ENCODE measurements at regions not wholly inside any gene's neighbourhood (a gene's known extent, or its start where the extent isn't known, plus 50 kb on each side); places are given as distances from the start of the nearest gene placed in this dataset.
"Not testable (repeated sequence)": the region's sequence is repeated elsewhere in the genome, so short reads cannot be mapped to it uniquely, and the experiment has no call there.

GRCh38 chrX:99988532-99988931 is 421.5 kb downstream of the PCDH19 start:
- H3K36me3 ChIP-seq (ENCODE audit: control insufficient read depth, insufficient read depth, low read length); H3K4me3 ChIP-seq (ENCODE audit: low read depth, low read length); DNase-seq (ENCODE audit: low read depth); POLR2A ChIA-PET; H3K27me3 ChIP-seq (ENCODE audit: control insufficient read depth, insufficient read depth, low read length); CTCF ChIA-PET: not testable (repeated sequence)

- Histone ChIP-seq H3K36me3 (ENCODE audit: control insufficient read depth, insufficient read depth, low read length) (no peaks in the 10 kb centered on the region), H3K4me3 (ENCODE audit: low read depth, low read length) (no peak overlapping the region), H3K27me3 (ENCODE audit: control insufficient read depth, insufficient read depth, low read length) (no peaks in the 10 kb centered on the region)
- ChIA-PET CTCF (no interaction called here), POLR2A (no interaction called here)
- no peak for TF ChIP-seq CTCF (IDR thresholded peaks at IDR 0.05; ENCODE audit: insufficient read depth, low read depth, low read length)
- no peak for DNase-seq (ENCODE audit: low read depth)
These were observed 436.4 kb downstream of the PCDH19 start for GRCh38 chrX:99973572-99974226.

- DNase-seq (ENCODE audit: low read depth) = no peak
- no peaks in the 10 kb centered on the region for H3K36me3 ChIP-seq (ENCODE audit: control insufficient read depth, insufficient read depth, low read length)
- TF ChIP-seq CTCF (IDR thresholded peaks at IDR 0.05; ENCODE audit: insufficient read depth, low read depth, low read length) = no peak
- ChIA-PET CTCF (no interaction called here), POLR2A (no interaction called here)
- no peak overlapping the region for H3K4me3 ChIP-seq (ENCODE audit: low read depth, low read length)
- H3K27me3 ChIP-seq (ENCODE audit: control insufficient read depth, insufficient read depth, low read length) = no peaks in the 10 kb centered on the region
These were observed 470.2 kb downstream of the PCDH19 start for GRCh38 chrX:99939883-99940232.

GRCh38 chrX:99939206-99939882 is 470.7 kb downstream of the PCDH19 start:
- CTCF ChIA-PET; H3K4me3 ChIP-seq (ENCODE audit: low read depth, low read length); DNase-seq (ENCODE audit: low read depth); H3K36me3 ChIP-seq (ENCODE audit: control insufficient read depth, insufficient read depth, low read length); POLR2A ChIA-PET; H3K27me3 ChIP-seq (ENCODE audit: control insufficient read depth, insufficient read depth, low read length): not testable (repeated sequence)

- H3K4me3 ChIP-seq (ENCODE audit: low read depth, low read length) = no peak overlapping the region
- CTCF ChIA-PET = no interaction called here
- H3K27me3 ChIP-seq (ENCODE audit: control insufficient read depth, insufficient read depth, low read length) = no peaks in the 10 kb centered on the region
- TF ChIP-seq CTCF (IDR thresholded peaks at IDR 0.05; ENCODE audit: insufficient read depth, low read depth, low read length) = no peak
- H3K36me3 ChIP-seq (ENCODE audit: control insufficient read depth, insufficient read depth, low read length) = no peaks in the 10 kb centered on the region
- DNase-seq (ENCODE audit: low read depth) = no peak
- POLR2A ChIA-PET = no interaction called here
These were observed 471.6 kb downstream of the PCDH19 start for GRCh38 chrX:99938464-99938863.

- no peaks in the 10 kb centered on the region for H3K36me3 ChIP-seq (ENCODE audit: control insufficient read depth, insufficient read depth, low read length)
- H3K27me3 ChIP-seq (ENCODE audit: control insufficient read depth, insufficient read depth, low read length) = no peaks in the 10 kb centered on the region
- ChIA-PET POLR2A (no interaction called here), CTCF (no interaction called here)
- no peak for DNase-seq (ENCODE audit: low read depth)
- no peak for TF ChIP-seq CTCF (IDR thresholded peaks at IDR 0.05; ENCODE audit: insufficient read depth, low read depth, low read length)
- H3K4me3 ChIP-seq (ENCODE audit: low read depth, low read length) = no peak overlapping the region
These were observed 476.2 kb downstream of the PCDH19 start for GRCh38 chrX:99933865-99934264.

Data from BJ (cell line).